NCI-H69 (cell line): ENCODE measurements at regions not wholly inside any gene's neighbourhood (a gene's known extent, or its start where the extent isn't known, plus 50 kb on each side); places are given as distances from the start of the nearest gene placed in this dataset.
"Not testable (repeated sequence)": the region's sequence is repeated elsewhere in the genome, so short reads cannot be mapped to it uniquely, and the experiment has no call there.

ENCODE experiments used
- DNase-seq: peaks from one replicate; lab custom pipeline; 2025; lab: John Stamatoyannopoulos, UW

- peak; percentile 7 for DNase-seq
These were observed 72.1 kb upstream of the IGFBP7 start for GRCh38 chr4:57182132-57182874.

GRCh38 chr4:57173136-57173535 lies 63.0 kb upstream of the IGFBP7 start:
- not testable (repeated sequence) for DNase-seq

GRCh38 chr4:57172065-57172464 lies 61.9 kb upstream of the IGFBP7 start:
- DNase-seq = no peak

- DNase-seq = no peak
These were observed 58.8 kb upstream of the IGFBP7 start for GRCh38 chr4:57168982-57169381.

- peak; percentile 87 for DNase-seq
These were observed 53.6 kb upstream of the IGFBP7 start for GRCh38 chr4:57163530-57164459.

GRCh38 chr4:57162499-57163019 lies 52.4 kb upstream of the IGFBP7 start:
- no peak for DNase-seq
